ENCODE measurements at regions not wholly inside any gene's neighbourhood (a gene's known extent, or its start where the extent isn't known, plus 50 kb on each side); places are given as distances from the start of the nearest gene placed in this dataset.
A peak's percentile ranks its signal among the peaks of the same experiment; 100 is the strongest.
"Not testable (repeated sequence)": the region's sequence is repeated elsewhere in the genome, so short reads cannot be mapped to it uniquely, and the experiment has no call there.

DNA sequence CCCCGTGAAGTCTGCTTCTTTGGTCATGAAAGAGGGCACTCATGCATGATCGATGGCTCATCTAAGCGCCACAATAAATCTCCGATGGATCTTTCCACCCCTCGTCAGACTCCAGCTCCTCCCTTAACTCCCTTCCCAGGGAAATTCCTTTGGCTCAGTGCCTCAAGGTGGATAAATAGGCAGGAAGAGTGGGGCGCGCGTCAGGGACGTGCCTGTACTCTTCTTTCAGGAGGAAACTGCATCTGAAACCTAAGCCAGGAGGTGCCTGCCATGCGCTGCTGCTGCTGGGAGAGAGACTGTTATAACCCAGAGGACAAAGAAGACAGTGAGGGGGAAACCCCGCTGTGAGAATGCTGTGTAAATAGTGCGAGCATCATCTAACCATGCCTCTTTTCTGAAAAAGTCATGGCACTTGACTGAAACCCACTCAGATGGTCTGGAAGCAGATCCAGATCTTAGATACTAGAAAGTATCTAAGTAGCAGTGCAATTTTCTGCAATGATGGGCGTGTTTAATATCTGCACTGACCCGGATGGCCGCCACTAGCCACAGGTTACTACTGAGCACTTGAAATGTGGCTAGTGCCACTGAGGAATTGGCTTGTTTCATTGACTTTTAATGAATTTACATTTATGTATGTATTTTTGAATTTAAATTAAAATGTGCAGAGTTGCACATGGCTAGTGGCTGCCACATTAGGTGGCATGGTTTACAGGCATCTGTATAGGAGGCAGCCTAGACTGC lies 120.3 kb upstream of the BASP1 start:
- DNase-seq = no peak
- CTCF ChIA-PET = no interaction called here
- Mint-ChIP-seq H3K9me3 (no peaks in the 10 kb centered on the region), H3K36me3 (ENCODE audit: low read depth) (no peaks in the 10 kb centered on the region), H3K4me1 (ENCODE audit: low read depth) (no peaks in the 10 kb centered on the region), H3K4me3 (no peak overlapping the region), H3K27ac (no peak overlapping the region), H3K27me3 (ENCODE audit: low read depth) (no peaks in the 10 kb centered on the region)
- intact Hi-C loops (cut with micrococcal nuclease) = no loop called here

DNA sequence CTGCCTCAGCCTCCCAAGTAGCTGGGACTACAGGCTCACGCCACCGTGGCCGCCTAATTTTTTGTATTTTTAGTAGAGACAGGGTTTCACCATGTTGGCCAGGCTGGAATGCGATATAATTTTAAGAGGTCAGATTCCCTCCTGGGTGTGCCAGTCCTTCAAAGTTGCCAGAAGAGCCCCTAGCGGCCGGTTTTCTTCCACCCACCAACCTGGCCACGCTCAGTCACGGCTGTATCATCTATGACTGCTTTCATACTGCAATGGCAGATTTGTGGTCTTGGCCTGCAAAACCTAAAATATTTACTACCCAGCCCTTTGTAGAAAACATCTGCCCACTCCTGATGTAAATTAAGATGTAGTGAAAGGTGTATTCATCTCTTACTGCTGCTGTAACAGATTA lies 117.5 kb upstream of the BASP1 start:
- no peaks in the 10 kb centered on the region for H3K36me3 Mint-ChIP-seq (ENCODE audit: low read depth)
- no peaks in the 10 kb centered on the region for H3K4me1 Mint-ChIP-seq (ENCODE audit: low read depth)
- CTCF ChIA-PET = no interaction called here
- DNase-seq = no peak
- no peak overlapping the region for H3K4me3 Mint-ChIP-seq
- H3K9me3 Mint-ChIP-seq = no peaks in the 10 kb centered on the region
- intact Hi-C loops (cut with micrococcal nuclease) = no loop called here
- no peaks in the 10 kb centered on the region for H3K27me3 Mint-ChIP-seq (ENCODE audit: low read depth)
- H3K27ac Mint-ChIP-seq = no peak overlapping the region

DNA sequence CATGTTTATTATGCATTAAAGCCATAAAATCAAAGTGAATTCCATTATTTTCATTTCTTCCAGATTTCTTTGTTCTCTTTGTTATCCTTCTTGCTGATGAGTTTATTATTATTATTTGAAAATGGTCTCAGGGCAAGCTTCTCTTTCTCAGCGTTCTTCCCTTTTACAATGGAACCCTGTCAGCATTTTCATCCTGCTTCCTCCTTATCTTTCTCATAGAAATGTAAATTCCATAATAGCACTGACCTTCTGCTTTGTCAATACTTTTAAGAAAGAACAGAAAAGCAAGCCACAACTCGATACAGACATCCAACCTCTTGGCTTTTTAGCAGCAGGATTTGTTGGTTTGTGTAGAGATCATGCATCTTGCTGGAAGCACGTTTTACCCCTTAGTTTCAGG lies 114.0 kb upstream of the BASP1 start:
- intact Hi-C loops (cut with micrococcal nuclease) = no loop called here
- no peak for DNase-seq
- CTCF ChIA-PET = interaction anchor here (1.5 kb wide), 1 partner anchor 27 kb away, joined by 3 read pairs; no protein-coding TSS in a partner anchor
- Mint-ChIP-seq H3K27ac (no peak overlapping the region), H3K27me3 (ENCODE audit: low read depth) (no peaks in the 10 kb centered on the region), H3K4me3 (no peak overlapping the region), H3K4me1 (ENCODE audit: low read depth) (no peaks in the 10 kb centered on the region), H3K9me3 (no peaks in the 10 kb centered on the region), H3K36me3 (ENCODE audit: low read depth) (no peaks in the 10 kb centered on the region)

DNA sequence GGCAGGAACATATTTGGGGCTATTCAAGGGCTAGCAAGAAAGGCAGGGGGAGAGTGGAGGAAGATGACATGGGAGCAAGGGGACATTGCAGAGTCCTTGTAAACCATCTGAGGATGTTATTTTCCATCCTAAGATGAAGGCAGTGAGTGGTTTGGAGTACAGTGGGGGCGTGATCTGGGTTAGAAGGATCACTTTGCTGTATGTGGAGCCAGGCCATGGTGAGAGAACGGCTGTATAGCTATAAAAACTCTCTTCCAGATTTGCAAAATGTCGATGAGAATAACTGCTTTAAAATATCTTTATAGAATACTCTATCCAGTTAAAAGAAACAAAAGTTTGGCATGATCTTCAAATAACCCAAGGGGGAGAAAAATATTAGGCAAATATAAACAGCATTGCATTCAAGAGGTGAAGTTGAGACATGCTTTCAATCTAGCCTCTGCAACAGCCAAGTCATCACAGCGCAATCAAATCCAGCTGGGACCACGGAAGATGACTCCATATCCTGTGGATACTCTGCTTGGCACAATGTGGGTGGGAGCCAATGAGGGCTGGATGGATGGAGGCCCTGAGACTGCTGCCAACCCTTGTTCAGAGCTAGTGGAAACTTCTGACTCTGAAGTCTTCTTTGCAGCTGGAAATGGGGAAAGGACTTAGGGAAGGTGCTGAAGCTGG lies 111.5 kb upstream of the BASP1 start:
- H3K27me3 Mint-ChIP-seq (ENCODE audit: low read depth) = no peaks in the 10 kb centered on the region
- CTCF ChIA-PET = no interaction called here
- DNase-seq = no peak
- intact Hi-C loops (cut with micrococcal nuclease) = no loop called here
- no peak overlapping the region for H3K4me3 Mint-ChIP-seq
- H3K27ac Mint-ChIP-seq = no peak overlapping the region
- no peaks in the 10 kb centered on the region for H3K36me3 Mint-ChIP-seq (ENCODE audit: low read depth)
- H3K9me3 Mint-ChIP-seq = no peaks in the 10 kb centered on the region
- no peaks in the 10 kb centered on the region for H3K4me1 Mint-ChIP-seq (ENCODE audit: low read depth)

DNA sequence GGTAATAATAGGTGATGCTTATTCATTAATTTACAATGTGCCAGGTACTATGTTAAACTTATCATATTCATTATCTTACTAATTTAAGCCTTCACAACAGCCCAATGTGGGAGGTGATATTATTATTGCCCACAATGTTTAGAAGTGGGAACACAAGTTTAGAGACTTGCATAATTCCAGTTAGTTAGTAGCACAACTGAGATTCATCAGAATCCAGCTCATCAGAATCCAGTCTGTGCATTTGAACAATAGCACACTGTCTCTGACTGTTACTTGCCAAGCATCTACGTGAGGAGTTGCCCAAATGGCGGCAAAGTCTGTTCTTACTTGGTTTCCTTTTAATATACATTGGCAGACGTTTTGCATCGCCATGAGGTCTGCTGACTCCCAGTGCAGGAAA lies 110.9 kb upstream of the BASP1 start:
- intact Hi-C loops (cut with micrococcal nuclease) = no loop called here
- Mint-ChIP-seq H3K4me1 (ENCODE audit: low read depth) (no peaks in the 10 kb centered on the region), H3K4me3 (no peak overlapping the region), H3K36me3 (ENCODE audit: low read depth) (no peaks in the 10 kb centered on the region), H3K9me3 (no peaks in the 10 kb centered on the region), H3K27ac (no peak overlapping the region), H3K27me3 (ENCODE audit: low read depth) (no peaks in the 10 kb centered on the region)
- DNase-seq = no peak
- CTCF ChIA-PET = no interaction called here

DNA sequence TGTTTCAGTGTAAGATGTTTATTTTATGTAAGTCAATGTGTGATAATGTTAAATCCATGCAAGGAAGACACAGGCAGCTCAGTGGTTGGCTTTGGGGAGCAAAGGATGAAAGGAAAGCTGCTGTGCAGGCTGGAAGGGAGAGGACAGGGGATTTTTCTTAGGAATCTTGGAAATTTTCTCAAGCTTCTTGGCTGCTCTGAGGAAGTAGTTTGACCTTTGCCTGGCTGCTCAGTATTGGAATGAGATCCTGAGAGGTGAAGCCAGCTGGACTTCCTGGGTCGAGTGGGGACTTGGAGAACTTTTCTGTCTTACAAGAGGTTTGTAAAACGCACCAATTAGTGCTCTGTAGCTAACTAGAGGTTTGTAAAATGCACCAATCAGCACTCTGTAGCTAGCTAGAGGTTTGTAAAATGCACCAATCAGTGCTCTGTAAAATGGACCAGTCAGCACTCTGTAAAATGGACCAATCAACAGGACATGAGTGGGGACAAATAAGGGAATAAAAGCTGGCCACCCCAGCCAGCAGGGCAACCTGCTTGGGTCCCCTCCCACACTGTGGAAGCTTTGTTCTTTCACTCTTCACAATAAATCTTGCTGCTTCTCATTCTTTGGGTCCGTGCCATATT lies 105.2 kb upstream of the BASP1 start:
- H3K4me1 Mint-ChIP-seq (ENCODE audit: low read depth); H3K27ac Mint-ChIP-seq; H3K4me3 Mint-ChIP-seq; H3K36me3 Mint-ChIP-seq (ENCODE audit: low read depth); H3K9me3 Mint-ChIP-seq; H3K27me3 Mint-ChIP-seq (ENCODE audit: low read depth); DNase-seq; intact Hi-C loops (cut with micrococcal nuclease): not testable (repeated sequence)
- CTCF ChIA-PET = interaction anchor here (0.5 to 1.0 kb wide), 4 partner anchors 13 to 321 kb away, joined by 3 to 5 read pairs (median 3); no protein-coding TSS in a partner anchor

DNA sequence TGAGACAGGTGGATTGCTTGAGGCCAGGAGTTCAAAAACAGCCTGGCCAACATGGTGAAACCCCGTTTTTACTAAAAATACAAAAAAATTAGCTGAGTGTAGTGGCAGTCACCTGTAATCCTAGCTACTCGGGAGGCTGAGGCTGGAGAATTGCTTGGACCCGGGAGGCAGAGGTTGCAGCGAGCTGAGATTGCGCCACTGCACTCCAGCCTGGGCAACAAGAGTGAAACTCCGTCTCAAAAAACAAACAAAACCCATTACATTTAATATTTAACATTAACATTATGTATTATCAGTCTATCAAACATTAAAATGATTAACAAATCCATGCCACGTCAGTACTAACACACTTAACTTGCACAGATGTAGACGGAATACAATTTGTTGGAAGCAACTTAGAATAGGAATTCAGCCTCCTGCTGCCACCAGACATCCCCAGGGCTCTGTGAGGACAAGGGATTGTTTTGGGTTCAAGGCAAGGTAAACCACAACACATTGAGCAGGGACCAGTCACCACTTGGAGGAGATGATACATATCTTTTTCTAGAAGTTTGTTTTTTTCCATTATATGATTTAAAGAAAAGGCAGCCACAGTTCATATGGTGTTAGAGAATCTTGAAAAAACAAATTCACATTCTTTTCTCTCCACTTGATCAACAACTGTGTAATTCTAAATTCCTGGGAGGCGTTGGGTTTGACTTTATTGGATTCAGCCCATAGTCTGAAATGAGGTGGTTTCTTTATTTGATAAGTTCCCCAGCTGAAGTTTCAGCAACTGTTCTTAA lies 104.1 kb upstream of the BASP1 start:
- intact Hi-C loops (cut with micrococcal nuclease) = no loop called here
- Mint-ChIP-seq H3K27me3 (ENCODE audit: low read depth) (peaks cover 5% of the 10 kb centered on the region), H3K4me3 (no peak overlapping the region), H3K9me3 (no peaks in the 10 kb centered on the region), H3K27ac (no peak overlapping the region), H3K36me3 (ENCODE audit: low read depth) (no peaks in the 10 kb centered on the region), H3K4me1 (ENCODE audit: low read depth) (peaks cover under 1% of the 10 kb centered on the region)
- CTCF ChIA-PET = no interaction called here
- no peak for DNase-seq

DNA sequence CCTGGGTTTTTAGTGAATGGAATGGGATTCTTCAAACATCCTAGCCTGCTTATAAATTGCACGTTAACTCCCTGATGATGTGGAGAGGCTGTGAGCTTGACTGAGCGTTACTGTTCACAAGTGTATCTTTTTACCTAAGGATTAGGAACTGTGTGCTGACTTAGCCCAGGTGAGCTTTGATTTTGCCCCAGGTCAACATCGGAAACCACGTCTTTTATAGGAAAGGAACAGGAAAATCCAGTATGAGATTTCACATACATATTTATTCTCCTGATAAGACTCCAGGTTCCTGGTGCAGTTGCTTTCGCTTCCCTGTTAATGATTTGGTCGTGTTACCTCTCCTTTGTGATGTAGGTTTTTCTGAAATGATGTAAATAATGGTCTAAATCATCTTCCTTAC lies 103.2 kb upstream of the BASP1 start:
- Mint-ChIP-seq H3K36me3 (ENCODE audit: low read depth) (no peaks in the 10 kb centered on the region), H3K4me1 (ENCODE audit: low read depth) (peaks cover 6% of the 10 kb centered on the region), H3K27me3 (ENCODE audit: low read depth) (peaks cover 10% of the 10 kb centered on the region), H3K27ac (no peak overlapping the region), H3K9me3 (no peaks in the 10 kb centered on the region), H3K4me3 (no peak overlapping the region)
- CTCF ChIA-PET = interaction anchor here (0.7 kb wide), 1 partner anchor 328 kb away, joined by 3 read pairs; no protein-coding TSS in a partner anchor
- DNase-seq = no peak
- intact Hi-C loops (cut with micrococcal nuclease) = no loop called here

DNA sequence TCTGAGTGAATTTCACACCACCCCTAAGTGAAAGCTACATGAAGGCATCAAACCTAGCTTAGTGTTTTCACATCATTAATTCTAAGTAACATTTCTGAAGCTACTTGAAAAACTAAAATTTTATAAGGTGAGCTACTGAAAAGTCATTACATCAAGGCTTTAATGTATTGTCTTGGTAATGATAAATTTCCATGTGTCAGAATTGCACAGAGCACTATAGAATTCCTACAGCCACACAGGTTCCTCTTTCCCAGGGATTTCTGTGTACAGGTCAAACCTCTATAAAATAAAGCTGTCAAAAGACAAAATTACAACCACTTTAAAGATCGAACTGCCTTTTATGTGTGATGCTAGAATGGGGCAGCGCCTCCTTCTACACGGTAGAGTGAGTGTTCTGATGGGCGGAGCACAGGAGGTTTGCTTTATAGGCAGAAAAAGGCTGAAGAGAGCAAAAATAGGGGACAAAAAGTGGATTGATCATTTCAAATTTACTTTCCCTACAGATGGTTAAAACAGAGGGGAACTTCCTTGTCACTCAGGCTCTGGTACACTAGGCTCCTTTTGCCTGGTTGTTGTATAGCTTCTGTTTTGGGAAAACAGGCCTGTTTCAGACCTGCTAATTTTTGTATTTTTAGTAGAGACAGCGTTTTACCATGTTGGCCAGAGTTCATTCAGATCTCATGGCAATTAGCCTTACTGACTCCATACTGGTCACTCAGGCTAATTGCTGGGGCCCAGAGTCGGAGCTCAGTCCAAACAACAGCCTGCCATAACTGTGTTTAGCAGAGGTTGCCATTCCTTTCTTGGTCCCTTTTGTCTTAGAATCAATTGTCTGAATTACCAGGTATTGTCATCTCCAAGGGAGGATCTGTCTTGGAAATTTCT lies 102.5 kb upstream of the BASP1 start:
- Mint-ChIP-seq H3K36me3 (ENCODE audit: low read depth) (no peaks in the 10 kb centered on the region), H3K27ac (no peak overlapping the region), H3K9me3 (no peaks in the 10 kb centered on the region), H3K27me3 (ENCODE audit: low read depth) (peaks cover 10% of the 10 kb centered on the region), H3K4me1 (ENCODE audit: low read depth) (peaks cover 6% of the 10 kb centered on the region), H3K4me3 (no peak overlapping the region)
- intact Hi-C loops (cut with micrococcal nuclease) = loop anchor here (5.0 kb wide), 1 partner anchor 67 kb away; no protein-coding TSS in a partner anchor
- CTCF ChIA-PET = interaction anchor here (0.7 kb wide), 1 partner anchor 328 kb away, joined by 3 read pairs; no protein-coding TSS in a partner anchor
- no peak for DNase-seq

DNA sequence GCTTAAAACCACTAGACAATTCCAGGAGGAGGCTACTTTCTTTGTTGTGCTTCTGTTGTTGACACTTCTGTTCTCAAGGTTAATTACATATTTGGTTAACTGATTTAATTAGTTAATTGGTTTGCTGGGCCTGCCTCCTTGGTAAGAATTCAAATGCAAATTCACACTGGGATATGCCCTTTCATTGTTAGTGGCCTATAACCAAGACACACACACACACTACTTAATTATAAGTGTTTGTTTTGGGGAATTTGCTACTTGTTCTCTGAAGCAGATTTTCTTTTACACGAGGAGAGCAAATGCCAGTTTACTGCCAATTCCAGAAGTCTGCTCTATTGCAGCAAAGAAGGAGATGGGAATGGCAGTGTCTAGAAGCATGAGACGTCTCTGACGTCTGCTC lies 101.6 kb upstream of the BASP1 start:
- H3K27me3 Mint-ChIP-seq (ENCODE audit: low read depth) = peaks cover 10% of the 10 kb centered on the region

DNA sequence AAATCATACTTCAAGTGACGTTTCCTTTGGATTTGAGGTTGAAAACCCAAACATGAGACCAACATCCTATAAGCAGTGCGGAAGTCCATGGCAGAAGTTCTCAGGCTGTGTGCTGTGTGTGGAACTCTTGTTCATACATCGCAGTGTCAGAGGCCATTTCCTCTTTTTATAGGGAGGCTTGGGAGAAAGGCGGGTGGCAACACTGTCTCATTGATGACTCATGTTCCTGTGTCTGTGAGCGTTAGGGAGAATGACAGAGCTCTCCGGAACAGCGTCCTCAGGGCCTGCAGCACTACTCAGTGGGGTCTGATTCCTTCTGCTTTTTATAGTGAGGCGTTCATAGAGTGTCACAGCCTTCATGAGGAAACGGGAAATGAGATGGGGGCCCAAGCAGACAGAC lies 98.8 kb upstream of the BASP1 start:
- Mint-ChIP-seq H3K4me3 (peak overlapping the region; percentile 30), H3K4me1 (ENCODE audit: low read depth) (peaks cover 6% of the 10 kb centered on the region), H3K27me3 (ENCODE audit: low read depth) (peaks cover 12% of the 10 kb centered on the region), H3K9me3 (no peaks in the 10 kb centered on the region), H3K27ac (no peak overlapping the region), H3K36me3 (ENCODE audit: low read depth) (no peaks in the 10 kb centered on the region)
- peak; percentile 32 for DNase-seq
- CTCF ChIA-PET = interaction anchor here (0.6 to 1.7 kb wide), 2 partner anchors 14 to 46 kb away, joined by 5 to 7 read pairs; no protein-coding TSS in a partner anchor
- intact Hi-C loops (cut with micrococcal nuclease) = loop anchor here (5.0 kb wide), 1 partner anchor 64 kb away; no protein-coding TSS in a partner anchor

More for the DNA sequence above, 101.6 kb upstream of the BASP1 start:
- H3K4me3 Mint-ChIP-seq = no peak overlapping the region
- peaks cover 6% of the 10 kb centered on the region for H3K4me1 Mint-ChIP-seq (ENCODE audit: low read depth)
- H3K9me3 Mint-ChIP-seq = no peaks in the 10 kb centered on the region
- intact Hi-C loops (cut with micrococcal nuclease) = loop anchor here (5.0 kb wide), 1 partner anchor 66 kb away; no protein-coding TSS in a partner anchor
- DNase-seq = no peak
- no peaks in the 10 kb centered on the region for H3K36me3 Mint-ChIP-seq (ENCODE audit: low read depth)
- H3K27ac Mint-ChIP-seq = no peak overlapping the region
- CTCF ChIA-PET = no interaction called here
